Tibial nerve (tissue), 4 donors: ENCODE measurements at regions not wholly inside any gene's neighbourhood (a gene's known extent, or its start where the extent isn't known, plus 50 kb on each side); places are given as distances from the start of the nearest gene placed in this dataset.
"Not testable (repeated sequence)": the region's sequence is repeated elsewhere in the genome, so short reads cannot be mapped to it uniquely, and the experiment has no call there.

Experiments used
- DNase-seq, 2 donors: peaks; one replicate each; pipeline ENCODE4 v3.0.0-alpha.2; 2019; ENCODE audit warnings: low spot score in 2 of 2
- H3K27ac ChIP-seq, 4 donors: fragments of 200-600 bp; sonication (generic) in 3 of 4; one replicate each; pipeline ENCODE4 v1.5.1; 2017 to 2019; ENCODE audit warnings: mild to moderate bottlenecking in 1 of 4
- H3K27me3 ChIP-seq, 2 donors: fragments of 200-600 bp; sonication (generic) in 1 of 2; one replicate each; pipeline versions ENCODE4 v1.5.1 to v1.6.0; 2017 to 2019
- H3K36me3 ChIP-seq, 3 donors: fragments of 200-600 bp; sonication (generic); one replicate each; pipeline ENCODE4 v1.5.1; 2018 to 2019
- H3K4me1 ChIP-seq, 4 donors: fragments of 200-600 bp; sonication (generic) in 3 of 4; one replicate each; pipeline ENCODE4 v1.5.1; 2017 to 2019
- H3K4me3 ChIP-seq, 4 donors: fragments of 200-600 bp; sonication (generic) in 3 of 4; one replicate each; pipeline ENCODE4 v1.5.1; 2017 to 2019; ENCODE audit warnings: mild to moderate bottlenecking in 1 of 4, moderate library complexity in 1 of 4
- H3K9me3 ChIP-seq, 4 donors: fragments of 200-600 bp; sonication (generic) in 3 of 4; one replicate each; pipeline ENCODE4 v1.5.1; 2017 to 2019
- EP300 ChIP-seq, 2 donors: sonication (generic); formaldehyde crosslinking; IDR thresholded peaks; one replicate each; pipeline ENCODE4 v1.6.1; 2017; ENCODE audit warnings: antibody characterized with exemption in 2 of 2, mild to moderate bottlenecking in 1 of 2
- POLR2A ChIP-seq, 2 donors: fragments of 450-650 bp; IDR thresholded peaks; one replicate each; pipeline ENCODE4 v1.6.1; 2017; ENCODE audit warnings: antibody characterized with exemption in 2 of 2, mild to moderate bottlenecking in 2 of 2, moderate library complexity in 2 of 2
- WGBS, 2 donors: methylation state at CpG; one replicate each; pipeline ENCODE4 v1.1.5; 2018; 5-methylcytosine and 5-hydroxymethylcytosine counted together
- TF ChIP-seq, protein P1 (sequence below), 5 experiments: fragments of 200-600 bp in 3 of 5; fragments of 450-650 bp in 2 of 5; sonication (generic) in 3 of 5; IDR thresholded peaks; one replicate each; pipeline ENCODE4 v1.5.1; 2016 to 2019; ENCODE audit warnings: antibody characterized with exemption in 5 of 5, mild to moderate bottlenecking in 3 of 5, moderate library complexity in 2 of 5

DNA sequence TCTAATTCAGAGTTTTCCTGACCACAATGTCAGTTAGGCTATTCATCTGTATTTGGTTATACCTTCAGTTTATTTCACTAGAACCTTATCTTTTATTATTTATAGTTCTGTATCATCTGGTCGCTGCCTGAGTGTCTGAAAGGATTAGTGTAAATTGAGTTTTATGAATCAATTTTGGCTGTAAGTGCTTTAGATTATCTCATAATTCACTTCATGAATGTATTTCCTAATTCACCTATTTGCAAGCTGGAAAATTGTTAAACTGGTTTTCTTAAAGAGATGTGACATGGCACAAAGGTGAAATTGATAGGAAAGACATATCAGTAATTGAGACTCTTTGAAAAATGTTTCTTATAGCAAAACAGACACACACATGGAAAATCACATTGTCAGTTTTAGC lies 242.4 kb upstream of the ACO1 start:
- DNase-seq = no peak
- TF ChIP-seq, protein P1, sequence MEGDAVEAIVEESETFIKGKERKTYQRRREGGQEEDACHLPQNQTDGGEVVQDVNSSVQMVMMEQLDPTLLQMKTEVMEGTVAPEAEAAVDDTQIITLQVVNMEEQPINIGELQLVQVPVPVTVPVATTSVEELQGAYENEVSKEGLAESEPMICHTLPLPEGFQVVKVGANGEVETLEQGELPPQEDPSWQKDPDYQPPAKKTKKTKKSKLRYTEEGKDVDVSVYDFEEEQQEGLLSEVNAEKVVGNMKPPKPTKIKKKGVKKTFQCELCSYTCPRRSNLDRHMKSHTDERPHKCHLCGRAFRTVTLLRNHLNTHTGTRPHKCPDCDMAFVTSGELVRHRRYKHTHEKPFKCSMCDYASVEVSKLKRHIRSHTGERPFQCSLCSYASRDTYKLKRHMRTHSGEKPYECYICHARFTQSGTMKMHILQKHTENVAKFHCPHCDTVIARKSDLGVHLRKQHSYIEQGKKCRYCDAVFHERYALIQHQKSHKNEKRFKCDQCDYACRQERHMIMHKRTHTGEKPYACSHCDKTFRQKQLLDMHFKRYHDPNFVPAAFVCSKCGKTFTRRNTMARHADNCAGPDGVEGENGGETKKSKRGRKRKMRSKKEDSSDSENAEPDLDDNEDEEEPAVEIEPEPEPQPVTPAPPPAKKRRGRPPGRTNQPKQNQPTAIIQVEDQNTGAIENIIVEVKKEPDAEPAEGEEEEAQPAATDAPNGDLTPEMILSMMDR (IDR thresholded peaks at IDR 0.05) = no peak
- no peak for TF ChIP-seq POLR2A (IDR thresholded peaks at IDR 0.05)
- TF ChIP-seq EP300 (IDR thresholded peaks at IDR 0.05) = no peak
- Histone ChIP-seq H3K27ac (no peak overlapping the region), H3K9me3 (peaks cover 0 to 5% (median 0%) of the 10 kb centered on the region in 4 donors), H3K36me3 (no peaks in the 10 kb centered on the region), H3K27me3 (no peaks in the 10 kb centered on the region), H3K4me3 (no peak overlapping the region), H3K4me1 (no peaks in the 10 kb centered on the region)
- 35 to 58% methylated on average over 1 of the region's 1 CpG for WGBS, 2 donors

DNA sequence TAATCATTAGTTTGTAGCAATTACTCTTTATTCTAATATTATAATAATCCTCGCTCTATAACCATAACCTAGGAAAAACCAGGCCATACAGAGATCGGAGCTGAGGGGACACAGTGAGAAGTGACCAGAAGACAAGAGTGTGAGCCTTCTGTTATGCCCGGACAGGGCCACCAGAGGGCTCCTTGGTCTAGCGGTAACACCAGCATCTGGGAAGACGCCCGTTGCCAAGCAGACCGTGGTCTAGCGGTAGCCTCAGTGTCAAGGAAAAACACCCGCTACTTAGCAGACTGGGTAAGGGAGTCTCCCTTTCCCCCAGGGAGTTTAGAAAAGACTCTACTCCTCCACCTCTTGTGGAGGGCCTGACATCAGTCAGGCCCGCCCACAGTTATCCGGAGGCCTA lies 235.9 kb upstream of the ACO1 start:
- WGBS, 2 donors = 85 to 86% methylated on average over 11 of the region's 11 CpGs
- H3K4me1 ChIP-seq, DNase-seq, H3K9me3 ChIP-seq, H3K4me3 ChIP-seq, H3K27ac ChIP-seq, H3K27me3 ChIP-seq, H3K36me3 ChIP-seq: not testable (repeated sequence)

DNA sequence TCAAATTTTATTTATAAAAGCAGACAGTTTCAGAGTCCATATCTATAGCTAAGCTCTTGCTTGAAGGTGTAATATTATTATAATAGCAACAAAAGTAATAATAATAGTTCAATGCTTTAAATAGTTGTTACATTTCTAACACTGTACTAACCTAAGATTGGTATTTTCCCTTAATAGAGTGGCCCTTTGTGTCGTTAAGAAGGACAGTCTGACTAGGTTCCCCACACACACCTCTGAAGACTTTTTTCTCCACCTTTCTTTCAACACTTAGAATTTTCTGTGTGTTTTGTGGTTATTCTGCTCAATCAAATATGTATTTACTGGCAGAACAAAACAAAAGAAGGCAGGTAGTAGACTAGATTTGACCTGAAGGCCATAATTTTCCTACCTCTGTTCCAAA lies 223.2 kb upstream of the ACO1 start:
- H3K4me3 ChIP-seq = no peak overlapping the region
- H3K27me3 ChIP-seq = no peaks in the 10 kb centered on the region
- no peaks in the 10 kb centered on the region for H3K36me3 ChIP-seq
- TF ChIP-seq, protein P1 (IDR thresholded peaks at IDR 0.05) = no peak
- no peak for TF ChIP-seq POLR2A (IDR thresholded peaks at IDR 0.05)
- TF ChIP-seq EP300 (IDR thresholded peaks at IDR 0.05) = no peak
- no peak for DNase-seq
- 81 to 82% methylated on average over 1 of the region's 1 CpG for WGBS, 2 donors
- H3K9me3 ChIP-seq = no peaks in the 10 kb centered on the region
- H3K27ac ChIP-seq = no peak overlapping the region
- no peaks in the 10 kb centered on the region for H3K4me1 ChIP-seq

DNA sequence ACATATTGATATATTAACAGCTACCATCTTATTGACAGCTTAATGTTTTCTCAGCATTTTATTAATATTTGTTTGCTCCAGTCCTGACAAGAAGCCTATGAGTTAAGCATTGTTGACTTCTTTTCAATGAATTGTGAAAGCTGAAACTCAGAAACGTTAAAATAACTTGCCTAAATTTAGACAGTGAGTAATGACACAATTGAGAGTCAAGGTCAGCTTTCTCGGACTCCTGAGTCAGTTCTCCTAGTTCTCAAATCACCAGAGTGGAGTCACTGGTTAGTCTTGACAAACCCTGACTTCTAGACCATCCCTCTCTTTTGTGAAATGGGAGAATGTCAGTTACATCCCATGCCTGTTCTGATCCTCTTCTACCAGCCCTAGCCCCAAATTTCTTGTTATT lies 222.7 kb upstream of the ACO1 start:
- Histone ChIP-seq H3K4me1 (no peaks in the 10 kb centered on the region), H3K4me3 (no peak overlapping the region), H3K9me3 (no peaks in the 10 kb centered on the region), H3K27ac (no peak overlapping the region), H3K36me3 (no peaks in the 10 kb centered on the region), H3K27me3 (no peaks in the 10 kb centered on the region)
- no peak for TF ChIP-seq EP300 (IDR thresholded peaks at IDR 0.05)
- TF ChIP-seq, protein P1 (IDR thresholded peaks at IDR 0.05) = no peak
- TF ChIP-seq POLR2A (IDR thresholded peaks at IDR 0.05) = no peak
- 23 to 33% methylated on average over 2 of the region's 2 CpGs for WGBS, 2 donors
- no peak for DNase-seq

DNA sequence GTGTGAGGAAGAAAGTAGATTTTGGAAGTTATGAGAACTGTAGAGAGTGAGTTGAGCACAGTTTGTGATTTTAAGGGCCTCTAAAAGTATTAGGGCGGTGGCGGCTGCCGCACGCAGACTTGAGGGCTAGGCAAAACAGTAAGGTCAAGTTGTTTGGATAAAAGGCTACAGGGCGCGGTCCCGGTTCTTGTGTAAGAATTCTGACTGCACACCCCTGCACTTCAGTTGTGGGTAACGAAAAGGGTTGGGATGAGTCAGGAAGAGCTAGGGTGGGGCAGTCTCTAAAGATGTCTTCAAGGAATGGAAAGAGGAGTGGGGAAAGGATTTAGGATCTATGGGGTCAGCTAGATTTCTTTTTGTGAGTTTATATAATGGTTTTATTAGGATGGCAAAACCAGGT lies 218.1 kb upstream of the ACO1 start:
- H3K4me3 ChIP-seq, H3K9me3 ChIP-seq, H3K4me1 ChIP-seq, H3K27me3 ChIP-seq, H3K27ac ChIP-seq, H3K36me3 ChIP-seq, DNase-seq: not testable (repeated sequence)
- WGBS, 2 donors = 82 to 88% methylated on average over 8 of the region's 8 CpGs

DNA sequence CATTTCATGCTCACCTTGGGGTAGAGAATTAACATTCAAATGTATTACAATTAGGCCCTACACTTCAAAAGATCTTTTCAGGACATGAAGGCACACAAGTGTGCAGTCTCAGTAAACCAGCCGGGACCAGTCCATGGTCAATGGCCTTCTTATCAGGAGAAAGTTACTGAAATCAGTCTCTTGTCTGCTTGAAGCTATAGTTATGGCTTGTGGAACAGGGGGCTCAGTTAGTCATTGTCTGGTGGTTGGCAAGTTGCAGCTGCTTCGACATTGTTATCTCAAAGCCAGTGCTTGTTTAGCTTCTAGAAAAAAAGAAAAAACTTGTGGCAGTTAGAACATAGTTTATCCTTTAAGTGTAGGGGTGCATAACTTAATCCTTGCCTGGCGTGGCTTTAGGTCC lies 213.1 kb upstream of the ACO1 start:
- DNase-seq = no peak
- TF ChIP-seq EP300 (IDR thresholded peaks at IDR 0.05) (no peak), POLR2A (IDR thresholded peaks at IDR 0.05) (no peak)
- TF ChIP-seq, protein P1 (IDR thresholded peaks at IDR 0.05) = no peak
- Histone ChIP-seq H3K36me3 (no peaks in the 10 kb centered on the region), H3K9me3 (no peaks in the 10 kb centered on the region), H3K4me1 (no peaks in the 10 kb centered on the region), H3K4me3 (no peak overlapping the region), H3K27ac (no peak overlapping the region), H3K27me3 (no peaks in the 10 kb centered on the region)
- 46 to 51% methylated on average over 3 of the region's 3 CpGs for WGBS, 2 donors
